Upper lobe of left lung (tissue), 6 donors: ENCODE measurements at regions not wholly inside any gene's neighbourhood (a gene's known extent, or its start where the extent isn't known, plus 50 kb on each side); places are given as distances from the start of the nearest gene placed in this dataset.
A peak's percentile ranks its signal among the peaks of the same experiment; 100 is the strongest.

Source experiments
- ATAC-seq, 2 donors: fragments of 200-7000 bp; cut with Tn5 transposase; one replicate each; pipeline ENCODE4 v1.9.1; 2022; ENCODE audit warnings: mild to moderate bottlenecking in 2 of 2, moderate library complexity in 2 of 2; ENCODE audit not compliant: low FRiP score in 2 of 2
- DNase-seq, 2 donors: peaks; one replicate each; pipeline ENCODE4 v3.0.0-alpha.2; 2019 to 2020
- H3K27ac ChIP-seq, 4 donors: fragments of 200-600 bp; sonication (generic); one replicate each; pipeline ENCODE4 v1.5.1; 2016 to 2019
- H3K27me3 ChIP-seq, 4 donors: fragments of 200-600 bp; sonication (generic); one replicate each; pipeline ENCODE4 v1.5.1; 2017 to 2019
- H3K36me3 ChIP-seq, 4 donors: fragments of 200-600 bp; sonication (generic); one replicate each; pipeline ENCODE4 v1.5.1; 2016 to 2019
- H3K4me1 ChIP-seq, 4 donors: fragments of 200-600 bp; sonication (generic); one replicate each; pipeline ENCODE4 v1.5.1; 2018 to 2019
- H3K4me3 ChIP-seq, 4 donors: fragments of 200-600 bp; sonication (generic); one replicate each; pipeline ENCODE4 v1.5.1; 2017 to 2019; ENCODE audit warnings: mild to moderate bottlenecking in 2 of 4, moderate library complexity in 1 of 4
- H3K9me3 ChIP-seq, 4 donors: fragments of 200-600 bp; sonication (generic); one replicate each; pipeline ENCODE4 v1.5.1; 2018 to 2019
- EP300 ChIP-seq, 4 donors: sonication (generic); formaldehyde crosslinking; IDR thresholded peaks; one replicate each; pipeline ENCODE4 v1.5.1; 2017; ENCODE audit warnings: antibody characterized with exemption in 4 of 4, control low read depth in 2 of 4
- POLR2A ChIP-seq, 4 donors: fragments of 450-650 bp; IDR thresholded peaks; one replicate each; pipeline ENCODE4 v1.5.1; 2016 to 2017; ENCODE audit warnings: antibody characterized with exemption in 4 of 4, mild to moderate bottlenecking in 2 of 4
- POLR2AphosphoS5 ChIP-seq, 2 donors: sonication (generic); formaldehyde crosslinking; IDR thresholded peaks; one replicate each; pipeline ENCODE4 v1.5.1; 2017; ENCODE audit warnings: antibody characterized with exemption in 2 of 2
- WGBS, 2 donors: methylation state at CpG; one replicate each; pipeline ENCODE4 v1.1.5; 2017 to 2018; 5-methylcytosine and 5-hydroxymethylcytosine counted together
- TF ChIP-seq, protein P1 (sequence below), 6 experiments: fragments of 450-650 bp in 4 of 6; fragments of 200-600 bp in 2 of 6; sonication (generic) in 2 of 6; IDR thresholded peaks; one replicate each; pipeline ENCODE4 v1.5.1; 2016 to 2019; ENCODE audit warnings: antibody characterized with exemption in 6 of 6
- donor health status: DM: no; HTN: no; CAD: no; lungs with moderate emphysema.
- donor health status: DM: no; HTN: yes; CAD: no; lungs with severe emphysema.

GRCh38 chr6:6893701-6894100 lies 214.1 kb upstream of the RREB1 start:
- ATAC-seq = no peak
- 85% methylated on average over 19 of the region's 19 CpGs for WGBS, 2 donors
- no peak for DNase-seq

DNA sequence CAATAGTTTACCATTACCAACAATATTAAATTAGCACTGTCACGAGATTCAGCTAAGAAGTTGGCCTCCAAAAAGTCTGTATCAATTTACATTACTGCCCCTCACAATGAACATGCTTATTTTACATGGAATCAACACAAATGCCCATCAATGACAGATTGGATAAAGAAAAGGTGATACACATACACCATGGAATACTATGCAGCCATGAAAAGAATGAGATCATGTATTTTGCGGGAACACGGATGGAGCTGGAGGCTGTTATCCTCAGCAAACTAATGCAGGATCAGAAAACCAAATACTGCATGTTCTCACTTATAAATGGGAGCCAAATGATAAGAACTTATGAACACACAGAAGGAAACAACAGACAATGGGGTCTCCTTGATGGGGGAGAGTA lies 211.8 kb upstream of the RREB1 start:
- Histone ChIP-seq H3K9me3 (no peaks in the 10 kb centered on the region), H3K4me3 (no peak overlapping the region), H3K27me3 (no peaks in the 10 kb centered on the region), H3K27ac (no peak overlapping the region), H3K4me1 (peaks cover 5 to 13% (median 8%) of the 10 kb centered on the region in 4 donors), H3K36me3 (no peaks in the 10 kb centered on the region)
- DNase-seq = no peak
- WGBS, 2 donors = 94 to 96% methylated on average over 3 of the region's 3 CpGs
- no peak for ATAC-seq
- TF ChIP-seq POLR2A (IDR thresholded peaks at IDR 0.05) = no peak
- TF ChIP-seq POLR2AphosphoS5 (IDR thresholded peaks at IDR 0.05) = no peak
- TF ChIP-seq EP300 (IDR thresholded peaks at IDR 0.05) = no peak
- TF ChIP-seq, protein P1, sequence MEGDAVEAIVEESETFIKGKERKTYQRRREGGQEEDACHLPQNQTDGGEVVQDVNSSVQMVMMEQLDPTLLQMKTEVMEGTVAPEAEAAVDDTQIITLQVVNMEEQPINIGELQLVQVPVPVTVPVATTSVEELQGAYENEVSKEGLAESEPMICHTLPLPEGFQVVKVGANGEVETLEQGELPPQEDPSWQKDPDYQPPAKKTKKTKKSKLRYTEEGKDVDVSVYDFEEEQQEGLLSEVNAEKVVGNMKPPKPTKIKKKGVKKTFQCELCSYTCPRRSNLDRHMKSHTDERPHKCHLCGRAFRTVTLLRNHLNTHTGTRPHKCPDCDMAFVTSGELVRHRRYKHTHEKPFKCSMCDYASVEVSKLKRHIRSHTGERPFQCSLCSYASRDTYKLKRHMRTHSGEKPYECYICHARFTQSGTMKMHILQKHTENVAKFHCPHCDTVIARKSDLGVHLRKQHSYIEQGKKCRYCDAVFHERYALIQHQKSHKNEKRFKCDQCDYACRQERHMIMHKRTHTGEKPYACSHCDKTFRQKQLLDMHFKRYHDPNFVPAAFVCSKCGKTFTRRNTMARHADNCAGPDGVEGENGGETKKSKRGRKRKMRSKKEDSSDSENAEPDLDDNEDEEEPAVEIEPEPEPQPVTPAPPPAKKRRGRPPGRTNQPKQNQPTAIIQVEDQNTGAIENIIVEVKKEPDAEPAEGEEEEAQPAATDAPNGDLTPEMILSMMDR (IDR thresholded peaks at IDR 0.05) = no peak

More at GRCh38 chr6:6893701-6894100, 214.1 kb upstream of the RREB1 start:
- peaks cover 8 to 18% (median 14%) of the 10 kb centered on the region in 4 donors for H3K4me1 ChIP-seq
- no peaks in the 10 kb centered on the region for H3K27me3 ChIP-seq
- no peak overlapping the region for H3K4me3 ChIP-seq
- no peaks in the 10 kb centered on the region for H3K36me3 ChIP-seq
- H3K9me3 ChIP-seq = no peaks in the 10 kb centered on the region
- TF ChIP-seq, protein P1 (IDR thresholded peaks at IDR 0.05) = no peak
- TF ChIP-seq POLR2A (IDR thresholded peaks at IDR 0.05) = no peak
- no peak for TF ChIP-seq EP300 (IDR thresholded peaks at IDR 0.05)
- TF ChIP-seq POLR2AphosphoS5 (IDR thresholded peaks at IDR 0.05) = no peak
- H3K27ac ChIP-seq = peak overlapping the region in 1 of 4 donors; percentile 33

DNA sequence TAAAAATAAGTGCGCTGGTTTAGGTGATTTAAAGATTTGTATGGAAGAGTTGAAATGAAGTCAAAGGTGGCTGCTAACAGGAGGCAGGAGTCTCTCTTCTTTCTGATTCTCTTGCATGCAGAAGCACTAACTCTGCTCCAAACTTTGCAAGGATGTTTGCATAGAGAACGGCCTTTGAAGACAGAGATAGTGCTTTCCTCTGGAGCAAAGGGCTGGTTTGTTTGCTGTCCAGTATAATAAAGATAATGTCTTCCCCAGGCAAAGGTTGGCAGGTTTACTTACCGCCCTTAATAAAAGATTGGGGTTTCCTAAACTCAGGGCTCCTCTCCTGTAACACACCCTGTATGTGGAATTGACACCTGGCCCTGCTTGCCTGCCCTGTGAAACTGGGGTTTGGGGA lies 210.6 kb upstream of the RREB1 start:
- Histone ChIP-seq H3K27me3 (no peaks in the 10 kb centered on the region), H3K36me3 (no peaks in the 10 kb centered on the region), H3K4me1 (peaks cover 3 to 9% (median 4%) of the 10 kb centered on the region in 4 donors), H3K27ac (no peak overlapping the region), H3K9me3 (no peaks in the 10 kb centered on the region), H3K4me3 (no peak overlapping the region)
- TF ChIP-seq POLR2A (IDR thresholded peaks at IDR 0.05) (no peak), POLR2AphosphoS5 (IDR thresholded peaks at IDR 0.05) (no peak), EP300 (IDR thresholded peaks at IDR 0.05) (no peak)
- TF ChIP-seq, protein P1 (IDR thresholded peaks at IDR 0.05) = no peak
- ATAC-seq (no peak), DNase-seq (no peak)
- 84 to 90% methylated on average over 3 of the region's 3 CpGs for WGBS, 2 donors

- no peak for ATAC-seq
Observed at GRCh38 chr6:6900569-6901204, 207.1 kb upstream of the RREB1 start.

More at GRCh38 chr6:6900569-6901204, 207.1 kb upstream of the RREB1 start:
- H3K4me3 ChIP-seq = no peak overlapping the region
- no peaks in the 10 kb centered on the region for H3K4me1 ChIP-seq
- H3K9me3 ChIP-seq = no peaks in the 10 kb centered on the region
- H3K36me3 ChIP-seq = no peaks in the 10 kb centered on the region
- WGBS, 2 donors = 46 to 62% methylated on average over 15 of the region's 15 CpGs
- H3K27ac ChIP-seq = no peak overlapping the region
- no peak for DNase-seq
- H3K27me3 ChIP-seq = no peaks in the 10 kb centered on the region
- TF ChIP-seq POLR2A (IDR thresholded peaks at IDR 0.05) = no peak
- TF ChIP-seq, protein P1 (IDR thresholded peaks at IDR 0.05) = no peak
- TF ChIP-seq EP300 (IDR thresholded peaks at IDR 0.05) = no peak
- no peak for TF ChIP-seq POLR2AphosphoS5 (IDR thresholded peaks at IDR 0.05)
